C1 segment of cervical spinal cord (tissue), 14 donors: ENCODE measurements at regions not wholly inside any gene's neighbourhood (a gene's known extent, or its start where the extent isn't known, plus 50 kb on each side); places are given as distances from the start of the nearest gene placed in this dataset.
A peak's percentile ranks its signal among the peaks of the same experiment; 100 is the strongest.

Experiments
- DNase-seq, 14 donors: peaks; one replicate each; lab custom pipeline; 2025; lab: John Stamatoyannopoulos, UW

DNA sequence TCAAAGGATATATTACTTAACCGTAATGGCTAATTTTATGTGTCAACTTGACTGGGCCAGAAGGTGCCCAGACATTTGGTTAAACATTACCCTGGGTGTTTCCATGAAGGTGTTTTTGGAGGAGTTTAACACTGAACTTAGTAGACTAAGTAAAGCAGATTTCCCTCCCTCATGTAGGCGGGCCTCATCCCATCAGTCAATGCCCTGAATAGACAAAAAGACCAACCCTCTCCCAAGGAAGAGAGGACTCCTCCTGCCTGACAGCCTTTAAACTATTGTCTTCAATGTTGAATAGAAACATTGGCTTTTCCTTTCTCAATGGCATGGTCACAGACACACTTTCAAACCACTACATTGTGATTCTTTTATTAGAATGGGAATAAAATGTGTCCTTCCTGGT lies 121.9 kb downstream of the SETD4 start:
- no peak for DNase-seq

DNA sequence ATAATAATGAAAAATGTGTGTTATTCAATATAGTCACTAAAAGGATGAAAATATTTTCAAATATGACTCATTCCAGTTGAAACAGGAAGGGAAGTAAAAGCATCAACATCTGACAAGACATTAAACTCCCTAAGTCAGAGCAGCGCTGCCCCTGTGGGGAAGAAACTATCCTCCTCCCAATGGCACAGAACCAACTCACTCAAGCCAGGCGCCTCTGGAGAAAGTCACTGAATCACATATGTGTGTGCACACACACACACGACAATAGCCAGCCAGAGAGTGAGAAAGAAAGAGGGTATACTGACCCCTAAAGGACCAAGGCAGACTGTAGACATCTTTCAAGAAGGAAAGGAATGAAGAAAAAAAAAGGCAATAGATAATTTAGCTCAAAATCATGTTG lies 126.9 kb downstream of the SETD4 start:
- DNase-seq, result peak in 2 of 14 donors; percentile 2 to 4

DNA sequence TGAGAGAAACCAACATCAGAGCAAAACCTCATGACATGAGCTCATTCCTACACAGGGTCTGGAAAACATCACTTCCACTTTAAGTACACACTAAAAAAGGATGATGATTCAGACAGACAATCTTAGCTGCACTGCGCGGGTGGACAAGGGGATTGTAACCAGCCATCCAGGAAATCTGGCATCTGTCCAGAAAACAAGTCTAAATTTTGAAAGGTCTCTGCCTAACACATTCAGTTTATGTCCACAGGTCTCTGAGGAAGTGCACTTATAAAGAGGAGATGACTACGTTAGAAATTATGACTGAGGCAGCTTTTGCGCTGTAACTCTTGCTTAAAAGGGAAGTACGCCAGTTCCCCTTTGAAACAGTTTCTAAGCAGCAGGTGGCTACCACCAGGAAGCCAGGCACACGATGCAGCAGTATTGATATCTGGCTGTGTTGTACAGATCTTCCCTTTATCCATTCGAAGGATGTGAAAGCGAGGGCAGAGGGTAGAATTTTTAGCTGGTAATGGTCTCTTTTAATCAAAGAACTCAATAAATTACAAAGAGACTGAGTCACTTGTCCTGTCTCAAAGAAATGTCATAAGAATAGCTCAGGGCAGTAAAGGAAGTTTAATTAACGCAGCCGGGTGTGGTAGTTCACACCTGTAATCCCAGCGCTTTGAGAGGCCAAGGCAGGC lies 128.0 kb downstream of the SETD4 start:
- DNase-seq, result peak in 8 of 14 donors; percentile 6 to 58 (median 24)

DNA sequence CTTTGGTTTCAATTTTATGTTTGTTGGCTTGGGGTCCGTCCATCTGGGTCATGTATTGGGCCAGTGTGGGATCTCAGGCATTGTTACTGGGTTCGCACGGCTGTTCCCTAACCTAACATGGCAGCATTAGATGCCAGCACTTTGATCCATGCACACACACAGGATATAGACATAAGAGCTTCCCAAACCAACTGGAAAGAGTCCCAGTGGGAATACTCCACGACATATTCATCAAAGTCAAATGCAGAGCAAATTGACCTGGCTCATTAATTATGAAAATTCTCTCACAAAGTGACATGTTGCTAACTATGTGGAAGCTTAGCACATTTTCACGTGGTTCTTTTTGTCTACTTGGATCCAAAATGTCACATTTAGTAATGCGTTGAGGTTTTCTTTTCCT lies 130.4 kb downstream of the SETD4 start:
- DNase-seq, result no peak

DNA sequence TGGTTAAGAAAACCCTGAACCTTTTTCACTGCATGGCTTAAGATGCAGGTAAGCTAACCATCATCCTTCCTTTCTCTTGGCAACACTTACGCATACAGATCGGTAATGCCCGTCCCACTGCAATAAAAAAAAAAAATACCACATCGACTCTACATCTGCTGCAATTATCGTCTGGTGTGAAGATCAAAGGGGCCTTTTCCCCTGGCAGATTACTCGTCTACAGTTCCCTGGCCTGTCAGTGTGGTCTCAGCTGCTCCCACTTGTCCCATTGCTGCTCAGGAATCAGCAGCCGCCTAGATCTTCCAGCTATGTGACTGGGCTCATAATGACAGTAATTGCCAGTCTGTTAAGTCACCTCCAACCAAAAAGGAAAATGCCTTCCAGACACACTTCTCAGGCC lies 133.1 kb downstream of the SETD4 start:
- no peak for DNase-seq

DNA sequence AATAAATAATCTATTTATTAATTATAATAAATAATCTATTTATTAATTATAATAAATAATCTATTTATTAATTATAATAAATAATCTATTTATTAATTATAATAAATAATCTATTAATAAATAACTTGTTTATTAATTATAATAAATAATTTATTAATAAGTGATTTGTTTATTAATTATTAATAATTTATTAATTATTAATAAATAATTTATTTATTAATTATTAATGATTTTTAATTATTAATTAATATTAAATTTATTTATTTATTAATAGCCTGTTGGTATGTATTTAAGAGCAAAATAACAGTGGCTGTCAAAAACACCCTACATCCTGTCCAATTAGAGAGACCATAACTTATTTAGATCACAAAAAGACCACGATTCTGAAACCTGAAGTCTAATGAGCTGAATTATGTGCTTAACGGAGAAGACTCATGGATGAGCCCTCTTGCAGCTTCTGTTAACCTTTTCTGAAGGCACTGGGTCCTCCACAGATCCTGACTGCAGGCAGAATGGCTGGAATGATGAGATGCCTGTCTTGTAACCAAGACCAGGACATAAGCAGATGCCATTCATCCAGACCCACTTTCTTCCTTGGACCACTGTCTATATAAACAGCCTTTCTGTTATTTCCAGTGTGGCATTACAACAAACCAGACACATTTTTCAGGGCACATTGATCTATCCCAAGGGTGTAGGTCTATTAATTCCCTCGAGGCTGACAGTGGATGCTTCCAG lies 134.2 kb downstream of the SETD4 start:
- DNase-seq, result no peak

DNA sequence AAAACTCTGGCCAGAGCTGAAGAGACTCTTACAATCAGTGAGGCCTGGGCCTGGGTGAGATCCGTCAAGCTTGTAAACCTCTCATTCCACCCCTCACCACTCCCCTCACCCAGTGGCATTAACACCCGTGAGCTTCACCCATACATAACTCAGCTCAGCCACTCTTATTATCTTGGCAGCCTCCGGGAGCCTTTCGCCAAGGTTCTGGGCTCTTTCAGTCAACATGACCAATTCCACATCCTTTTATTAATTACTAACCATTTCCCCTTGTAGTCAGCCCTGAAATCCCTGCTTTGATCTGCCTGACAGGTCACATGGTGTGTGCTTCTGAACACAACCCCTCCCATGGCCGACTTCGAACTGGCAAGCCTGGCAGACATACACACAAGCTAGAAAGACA lies 134.8 kb downstream of the SETD4 start:
- no peak for DNase-seq

DNA sequence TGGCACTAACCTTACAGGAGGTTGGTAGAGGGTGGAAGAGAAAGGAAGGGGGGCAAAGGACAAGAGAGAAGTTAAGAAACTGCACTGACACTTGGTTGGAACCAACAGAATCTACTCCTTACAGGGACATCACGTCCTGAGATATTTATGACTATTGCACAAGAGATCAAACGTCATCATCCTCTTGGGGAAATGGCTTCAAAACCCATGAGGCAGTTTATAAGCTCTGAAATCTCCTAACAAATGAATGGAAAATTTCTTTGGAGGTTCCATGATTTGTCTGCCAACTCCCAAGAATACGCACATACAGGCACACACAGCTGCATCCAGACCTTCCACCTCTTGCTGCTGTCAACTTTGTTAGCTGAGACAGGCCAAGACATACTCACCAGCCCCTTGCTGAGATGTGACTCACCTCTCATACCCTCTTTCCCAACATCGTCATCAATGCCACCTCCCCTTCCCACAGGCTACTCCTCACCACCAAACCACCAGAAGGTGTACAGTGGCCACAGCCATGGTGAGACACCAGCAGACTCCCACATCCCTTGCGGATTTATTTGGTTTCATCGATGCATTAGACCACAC lies 135.5 kb downstream of the SETD4 start:
- DNase-seq, result peak in 1 of 14 donors; percentile 10

DNA sequence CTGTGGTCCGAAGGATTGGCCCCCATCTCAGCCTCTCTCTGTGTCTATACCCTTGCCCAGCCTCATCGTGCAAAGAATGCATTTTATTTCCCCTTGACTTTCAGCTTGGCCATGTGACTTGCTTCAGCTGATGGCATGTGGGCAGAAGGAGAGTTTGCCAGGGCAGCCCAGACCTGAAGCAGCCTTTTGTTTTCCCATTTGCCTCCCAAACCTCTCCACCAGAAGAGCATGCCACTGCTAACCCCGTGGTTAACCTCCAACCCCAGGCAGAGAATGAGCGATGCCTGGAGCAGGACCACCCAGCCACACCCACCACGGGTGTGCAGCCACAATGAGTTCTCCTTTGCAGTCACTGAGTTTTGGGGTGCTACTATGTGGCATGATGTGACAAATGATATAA lies 136.4 kb downstream of the SETD4 start:
- DNase-seq, result no peak

DNA sequence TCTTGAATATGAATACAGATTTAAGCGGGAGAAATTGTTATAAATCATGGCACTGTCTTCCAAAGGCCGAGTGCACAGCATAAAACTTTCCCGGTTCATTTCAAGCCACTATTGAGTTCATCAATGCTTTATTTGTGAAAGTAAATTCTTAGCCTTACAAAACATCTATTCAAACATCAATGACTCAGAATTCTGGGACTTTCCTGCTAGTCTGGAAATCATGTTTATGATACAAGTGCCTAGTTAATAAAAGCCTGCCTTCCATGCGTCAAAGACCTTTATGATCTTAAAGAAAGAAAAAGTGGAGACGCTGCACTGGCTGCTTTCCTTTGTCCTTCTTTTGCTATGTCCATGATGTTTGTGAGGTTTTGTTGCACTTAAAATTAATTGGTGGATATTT lies 137.7 kb downstream of the SETD4 start:
- no peak for DNase-seq

DNA sequence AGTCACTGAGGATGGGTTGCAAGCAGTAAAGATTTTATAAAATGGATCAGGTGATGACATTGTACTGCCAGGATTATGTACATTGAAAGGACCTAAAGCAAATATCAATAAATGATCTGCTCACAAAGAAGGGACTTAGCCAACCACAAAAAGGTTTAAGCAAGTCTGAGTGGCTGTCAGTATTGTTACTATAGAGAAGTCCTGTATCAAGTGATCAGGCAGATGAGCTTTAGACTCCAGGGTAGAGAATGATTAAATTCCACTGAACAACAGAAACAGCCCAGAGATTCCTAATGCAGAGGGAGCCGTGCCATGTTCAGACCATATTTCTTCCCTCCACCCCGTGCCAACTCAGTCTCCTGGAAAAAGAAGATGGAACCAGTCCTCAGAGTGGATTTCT lies 138.9 kb downstream of the SETD4 start:
- no peak for DNase-seq

DNA sequence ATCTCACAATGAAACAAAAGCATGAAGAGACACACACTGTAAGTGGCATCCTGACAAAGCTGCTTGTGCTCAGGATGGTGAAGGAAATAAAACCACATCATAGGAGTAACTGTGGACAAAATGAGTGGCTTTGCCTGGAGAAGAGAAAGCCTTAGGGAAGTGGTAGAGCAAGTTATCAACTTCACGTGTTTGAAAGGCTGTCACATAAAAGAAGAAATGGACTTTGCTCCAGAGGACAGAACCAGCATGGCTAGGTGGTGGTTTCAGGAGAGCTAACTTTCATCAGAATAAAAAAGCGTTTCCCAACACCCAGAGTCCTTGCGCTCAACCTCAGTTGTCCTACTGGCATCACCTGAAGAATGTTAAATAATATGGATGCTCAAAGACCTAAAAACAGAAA lies 139.9 kb downstream of the SETD4 start:
- no peak for DNase-seq

DNA sequence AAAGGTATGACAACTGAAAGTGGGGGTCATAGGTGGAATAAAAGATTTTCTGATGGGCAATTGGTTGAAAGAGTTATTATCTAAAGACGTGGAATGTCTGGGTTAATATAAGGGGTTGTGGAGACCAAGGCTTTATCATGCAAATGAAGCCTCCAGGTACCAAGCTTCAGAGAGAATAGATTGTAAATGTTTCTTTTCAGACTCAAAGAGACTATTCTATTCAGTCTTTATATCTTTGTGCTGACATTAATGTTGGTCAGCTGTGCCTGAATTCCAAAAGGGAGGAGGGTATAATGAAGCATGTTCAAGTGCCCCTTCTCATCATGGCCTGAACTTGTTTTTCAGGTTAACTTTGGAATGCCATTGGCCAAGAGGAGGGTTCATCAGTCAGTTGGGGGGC lies 145.3 kb downstream of the SETD4 start:
- no peak for DNase-seq

DNA sequence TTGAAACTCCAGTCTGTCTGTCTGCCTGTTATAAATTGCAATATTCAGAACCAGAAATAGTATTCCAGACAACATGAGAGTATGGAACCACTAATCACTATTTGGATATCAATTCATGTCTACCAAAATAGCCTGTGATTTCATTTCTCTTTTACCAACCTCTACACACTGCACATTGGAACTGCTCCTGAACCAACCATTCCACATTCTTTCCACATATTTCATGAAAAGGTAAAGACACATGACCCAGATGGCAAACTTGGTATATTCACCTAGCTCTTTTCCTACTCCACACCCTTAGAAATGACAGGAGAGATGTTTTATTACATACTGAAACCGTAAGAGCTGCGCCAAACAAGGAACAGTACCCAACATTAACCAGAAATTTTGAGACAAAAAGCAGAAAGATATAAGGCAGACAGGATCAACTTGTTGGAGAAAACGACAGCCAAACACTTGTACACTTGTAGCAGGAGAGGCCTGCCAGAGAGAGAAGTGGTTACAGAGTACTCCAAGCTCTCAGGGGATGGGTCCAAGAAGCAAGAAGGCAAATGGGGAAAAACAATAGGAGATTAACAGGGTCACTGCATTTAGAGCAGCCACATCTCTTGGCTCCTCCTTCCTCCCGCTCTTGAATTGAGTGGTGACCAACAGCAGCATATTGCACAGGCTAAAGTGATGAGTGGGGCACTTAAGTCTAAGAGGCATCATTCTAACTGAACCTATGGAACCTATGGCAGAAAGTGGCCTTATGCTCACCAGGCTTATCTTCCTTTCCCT lies 148.7 kb downstream of the SETD4 start:
- DNase-seq, result no peak

DNA sequence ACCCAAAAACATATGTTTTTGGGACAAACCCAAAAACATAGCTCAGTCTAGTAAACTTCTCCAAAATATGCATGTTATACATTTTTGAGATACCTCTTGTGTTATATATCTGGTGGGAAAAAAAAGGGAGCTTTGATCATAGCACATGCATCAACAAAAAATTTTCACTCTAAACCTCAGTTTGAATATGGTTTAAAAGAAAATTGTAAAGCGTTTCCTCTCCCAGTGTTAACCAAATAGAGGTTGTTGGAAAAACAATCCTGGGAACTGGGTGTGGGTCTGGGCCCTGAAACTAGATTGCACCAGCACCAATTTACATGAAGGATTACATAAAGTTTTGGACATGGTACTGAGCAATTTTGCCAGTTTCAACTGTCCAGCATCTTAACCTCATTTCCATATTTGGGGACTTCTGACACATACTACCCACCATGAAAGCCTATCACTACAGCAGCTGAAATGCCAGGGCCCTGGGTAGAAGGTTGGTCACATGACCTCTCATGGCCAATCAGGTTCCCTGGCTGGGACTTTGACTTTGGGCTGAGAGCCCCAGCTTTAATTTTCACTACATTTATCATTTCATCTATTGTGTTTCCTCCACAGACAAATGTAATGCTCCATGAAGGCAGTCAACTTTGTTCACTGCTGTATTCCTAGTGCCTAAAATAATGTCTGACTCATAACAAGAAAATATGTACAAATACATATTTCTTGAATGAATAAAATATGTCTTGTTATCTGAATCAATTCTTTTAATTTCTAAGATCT lies 150.7 kb downstream of the SETD4 start:
- no peak for DNase-seq

DNA sequence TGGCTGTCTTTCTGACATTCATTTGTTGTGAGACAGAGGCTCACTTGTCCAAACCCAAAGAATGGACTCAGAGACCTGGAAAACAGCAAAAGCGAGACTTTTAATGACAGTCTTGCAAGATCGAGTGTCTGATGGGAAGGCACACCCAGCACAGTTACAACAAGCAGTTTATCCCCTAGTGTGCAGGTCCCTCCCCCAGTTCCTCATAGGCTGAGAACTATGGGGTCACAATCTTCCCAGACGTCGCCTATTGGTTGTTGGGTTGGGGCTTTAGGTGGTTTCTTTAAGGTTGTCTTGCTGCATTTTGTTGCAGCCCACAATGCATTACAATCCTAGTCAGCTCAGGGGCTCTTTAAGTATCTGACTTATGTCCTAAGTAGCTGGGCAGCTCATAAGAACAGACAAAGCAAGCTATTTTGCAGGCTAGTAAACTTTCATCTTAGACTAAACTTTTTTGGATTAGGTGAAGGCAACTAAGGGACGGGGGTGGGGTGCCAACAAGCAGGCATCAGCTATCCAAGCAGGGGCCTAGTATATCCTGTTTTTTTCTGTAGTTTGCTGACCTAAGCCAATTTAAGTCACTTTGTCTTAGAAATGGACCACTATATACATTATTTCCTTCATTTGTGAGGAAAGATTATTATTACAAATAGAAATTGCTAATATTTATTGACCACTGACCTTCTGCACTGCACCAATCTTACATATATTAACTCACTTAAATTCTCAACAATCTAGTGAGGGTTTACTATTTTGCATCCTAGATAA lies 151.8 kb downstream of the SETD4 start:
- DNase-seq, result no peak

DNA sequence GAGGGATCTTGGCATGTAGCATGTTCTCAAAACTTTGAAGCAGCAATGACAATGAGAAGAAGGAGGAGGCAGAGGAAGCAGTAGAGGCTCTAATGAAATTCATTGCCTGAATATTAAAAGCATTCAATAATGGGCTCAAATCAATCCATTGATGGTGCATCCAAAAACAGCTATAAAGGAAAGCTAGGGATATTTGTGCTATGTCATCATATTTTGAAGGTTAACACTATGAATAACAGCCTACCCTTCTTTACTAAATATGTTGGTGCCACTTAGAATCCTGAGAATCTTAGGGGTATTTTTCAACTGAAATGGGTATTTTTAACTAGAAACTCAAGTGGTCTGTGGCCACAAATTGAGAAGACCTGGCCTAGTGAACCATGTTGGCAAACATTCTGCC lies 153.7 kb downstream of the SETD4 start:
- DNase-seq, result no peak

DNA sequence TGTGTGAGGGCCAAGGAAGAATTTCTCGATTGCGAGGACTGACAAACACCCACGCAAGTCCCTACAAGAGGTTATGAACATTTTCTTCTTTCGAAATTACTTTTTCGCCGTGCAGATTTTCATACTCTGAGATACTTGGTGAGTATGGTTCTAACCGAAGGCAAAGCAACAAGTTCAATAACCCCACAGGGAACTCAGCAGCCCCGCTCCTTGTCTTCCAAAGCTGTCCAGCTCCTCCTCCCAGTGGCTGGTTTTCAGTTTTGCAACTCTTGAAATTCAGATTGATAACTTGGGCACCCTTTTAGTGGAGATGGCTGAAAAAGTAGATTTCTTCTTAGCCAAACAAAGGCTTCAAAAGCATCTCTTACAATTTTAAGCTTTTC lies 154.4 kb downstream of the SETD4 start:
- no peak for DNase-seq

DNA sequence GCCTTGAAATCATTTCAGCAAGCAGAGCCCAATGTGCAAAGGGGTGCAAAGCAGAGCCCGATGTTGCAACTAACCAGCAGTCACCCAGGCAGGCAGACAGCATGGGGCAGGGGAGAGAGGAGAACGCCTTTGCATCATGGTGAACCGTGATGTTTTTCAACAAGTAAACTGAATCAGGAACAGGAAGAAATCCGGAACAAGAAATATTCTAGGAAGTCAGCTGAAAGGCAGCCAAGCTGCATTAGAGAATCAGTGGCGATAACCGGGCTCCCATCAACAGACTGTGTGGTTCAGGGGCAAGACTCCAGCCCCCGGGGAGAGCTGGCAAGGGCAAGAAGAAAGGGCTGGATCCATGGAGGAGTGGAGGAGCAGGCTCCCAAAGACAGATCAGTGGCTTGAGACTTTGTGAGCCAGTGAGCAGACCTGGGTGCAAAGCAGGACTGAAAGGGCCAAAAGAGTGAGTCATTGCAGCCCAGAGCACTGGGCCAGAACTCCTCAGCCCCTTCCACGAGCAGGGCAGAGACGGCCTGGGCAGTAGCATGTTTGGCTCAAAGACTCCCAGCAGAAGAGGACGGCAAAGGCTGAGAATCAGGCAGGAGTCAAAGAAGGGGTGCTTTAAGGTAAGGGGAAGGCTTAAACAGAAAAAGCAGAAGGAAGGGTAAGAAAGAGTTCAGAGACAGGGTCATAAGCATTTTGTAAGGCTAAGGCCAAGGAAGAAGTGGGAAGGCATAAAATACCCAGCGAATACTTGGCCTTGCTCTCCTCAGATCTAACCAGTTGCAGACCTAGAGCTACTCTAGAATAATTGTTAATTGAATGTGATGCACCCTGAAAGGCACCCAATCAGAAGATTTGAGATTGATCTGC lies 155.0 kb downstream of the SETD4 start:
- peak in 1 of 14 donors; percentile 21 for DNase-seq

DNA sequence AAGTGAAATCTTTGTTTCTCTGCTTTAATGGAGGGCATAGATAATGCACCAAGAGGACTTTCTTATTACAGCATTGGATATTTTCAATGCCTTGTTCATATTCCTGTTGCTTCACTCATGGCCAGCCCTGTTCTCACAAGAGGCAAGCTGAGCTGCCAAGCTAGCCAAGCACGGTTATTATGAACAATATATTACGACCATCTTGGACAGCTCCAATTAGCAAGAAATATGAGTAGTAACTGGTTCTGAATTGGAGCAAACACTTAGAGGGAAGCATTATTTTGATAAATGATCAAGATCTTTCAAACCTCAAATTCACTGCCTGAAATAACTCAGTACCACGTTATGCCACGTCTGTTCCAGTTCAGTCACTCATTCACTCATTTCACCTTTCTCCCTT lies 159.8 kb downstream of the SETD4 start:
- DNase-seq, result no peak
